Smooth muscle cell (in vitro differentiated cells): ENCODE measurements at regions not wholly inside any gene's neighbourhood (a gene's known extent, or its start where the extent isn't known, plus 50 kb on each side); places are given as distances from the start of the nearest gene placed in this dataset.

Experiments used
- DNase-seq: peaks from one replicate; lab custom pipeline; 2025; ENCODE audit not compliant: unreplicated experiment; lab: John Stamatoyannopoulos, UW
- H2AFZ ChIP-seq: fragments of 200-600 bp; sonication (generic); 2 replicates; pipeline ENCODE4 v1.6.0; 2016; ENCODE audit warnings: antibody characterized with exemption, low read depth, mild to moderate bottlenecking
- H3F3A ChIP-seq: fragments of 200-600 bp; sonication (generic); 2 replicates; pipeline ENCODE4 v1.6.0; 2017; ENCODE audit warnings: antibody characterized with exemption, low read depth
- H3K27ac ChIP-seq: fragments of 200-600 bp; sonication (generic); 2 replicates; pipeline ENCODE4 v1.5.1; 2016; ENCODE audit warnings: low read depth, mild to moderate bottlenecking
- H3K27me3 ChIP-seq: fragments of 200-600 bp; sonication (generic); 2 replicates; pipeline ENCODE4 v1.6.1; 2016; ENCODE audit warnings: low read depth, mild to moderate bottlenecking
- H3K36me3 ChIP-seq: fragments of 200-600 bp; sonication (generic); 2 replicates; pipeline ENCODE4 v1.5.1; 2016; ENCODE audit warnings: low read depth
- H3K4me1 ChIP-seq: fragments of 200-600 bp; sonication (generic); 2 replicates; pipeline ENCODE4 v1.5.1; 2016; ENCODE audit warnings: low read depth
- H3K4me2 ChIP-seq: fragments of 200-600 bp; sonication (generic); 2 replicates; pipeline ENCODE4 v1.6.0; 2016; ENCODE audit warnings: mild to moderate bottlenecking
- H3K4me3 ChIP-seq: fragments of 200-600 bp; sonication (generic); 2 replicates; pipeline ENCODE4 v1.5.1; 2016; ENCODE audit warnings: mild to moderate bottlenecking
- H3K79me2 ChIP-seq: fragments of 200-600 bp; sonication (generic); 2 replicates; pipeline ENCODE4 v1.6.0; 2016; ENCODE audit warnings: low read depth, mild to moderate bottlenecking
- H3K9ac ChIP-seq: fragments of 200-600 bp; sonication (generic); 2 replicates; pipeline ENCODE4 v1.6.0; 2016; ENCODE audit warnings: low read depth
- H3K9me3 ChIP-seq: fragments of 200-600 bp; sonication (generic); replicated peaks from 2 replicates; pipeline ENCODE4 v1.5.1; 2016; ENCODE audit warnings: low read depth
- H4K20me1 ChIP-seq: fragments of 200-600 bp; sonication (generic); 2 replicates; pipeline ENCODE4 v1.6.0; 2016; ENCODE audit warnings: low read depth
- CTCF ChIP-seq: fragments of 200-600 bp; sonication (generic); IDR thresholded peaks from 2 replicates; pipeline ENCODE4 v1.5.1; 2017; ENCODE audit warnings: borderline replicate concordance, mild to moderate bottlenecking, antibody characterized with exemption; ENCODE audit not compliant: insufficient read depth, poor library complexity, severe bottlenecking
- WGBS: methylation state at CpG from one replicate; pipeline ENCODE4 v1.1.7; 2016; ENCODE audit warnings: low lambda C conversion rate; 5-methylcytosine and 5-hydroxymethylcytosine counted together

GRCh38 chr6:144659202-144660182 lies 374.4 kb downstream of the UTRN start:
- peak overlapping the region; percentile 23 for H3K4me2 ChIP-seq
- H3K79me2 ChIP-seq: peaks cover 4% of the 10 kb centered on the region
- H3K9ac ChIP-seq: no peak overlapping the region
- no peaks in the 10 kb centered on the region for H3K27me3 ChIP-seq
- no peak overlapping the region for H3K4me3 ChIP-seq
- no peak overlapping the region for H3K27ac ChIP-seq
- H3K9me3 ChIP-seq: no peaks in the 10 kb centered on the region
- no peak for TF ChIP-seq CTCF
- WGBS: 66% methylated on average over 14 of the region's 14 CpGs
- no peaks in the 10 kb centered on the region for H3F3A ChIP-seq
- H3K4me1 ChIP-seq: peaks cover 34% of the 10 kb centered on the region
- no peaks in the 10 kb centered on the region for H4K20me1 ChIP-seq
- no peaks in the 10 kb centered on the region for H3K36me3 ChIP-seq
- DNase-seq: no peak
- no peak overlapping the region for H2AFZ ChIP-seq

- TF ChIP-seq CTCF: no peak
- Histone ChIP-seq H2AFZ (no peak overlapping the region), H3F3A (no peaks in the 10 kb centered on the region), H3K9ac (no peak overlapping the region), H4K20me1 (no peaks in the 10 kb centered on the region), H3K27ac (no peak overlapping the region), H3K9me3 (no peaks in the 10 kb centered on the region), H3K27me3 (no peaks in the 10 kb centered on the region), H3K79me2 (peaks cover 9% of the 10 kb centered on the region), H3K36me3 (no peaks in the 10 kb centered on the region), H3K4me2 (peak overlapping the region; percentile 23), H3K4me3 (peak overlapping the region; percentile 24), H3K4me1 (peaks cover 24% of the 10 kb centered on the region)
- no peak for DNase-seq
- WGBS: 57% methylated on average over 7 of the region's 7 CpGs
Observed at GRCh38 chr6:144660561-144661115, 375.5 kb downstream of the UTRN start.

- Histone ChIP-seq H3K4me3 (peak overlapping the region; percentile 24), H3K27ac (no peak overlapping the region), H3K36me3 (no peaks in the 10 kb centered on the region), H3K4me2 (peak overlapping the region; percentile 23), H3K4me1 (peaks cover 22% of the 10 kb centered on the region), H2AFZ (no peak overlapping the region), H3F3A (no peaks in the 10 kb centered on the region), H4K20me1 (no peaks in the 10 kb centered on the region), H3K79me2 (peaks cover 5% of the 10 kb centered on the region), H3K27me3 (no peaks in the 10 kb centered on the region), H3K9ac (no peak overlapping the region), H3K9me3 (no peaks in the 10 kb centered on the region)
- no peak for TF ChIP-seq CTCF
- DNase-seq: no peak
- WGBS: 41% methylated on average over 8 of the region's 8 CpGs
Observed at GRCh38 chr6:144661116-144661806, 376.1 kb downstream of the UTRN start.
